HEK293 (cell line): ENCODE measurements at regions not wholly inside any gene's neighbourhood (a gene's known extent, or its start where the extent isn't known, plus 50 kb on each side); places are given as distances from the start of the nearest gene placed in this dataset.

ENCODE experiments used
- CTCF ChIA-PET: fragments of 350-600 bp; formaldehyde crosslinking; extraction: SDS; loops from one replicate; lab custom pipeline; 2021; ENCODE audit warnings: antibody characterized with exemption; lab: Yijun Ruan, JAX
- POLR2A ChIA-PET: fragments of 300-600 bp; formaldehyde crosslinking; extraction: SDS; loops from one replicate; lab custom pipeline; 2020; ENCODE audit warnings: antibody characterized with exemption, inconsistent platforms; lab: Yijun Ruan, JAX
- H3K27ac ChIP-seq: fragments of 200-500 bp; sonication (Bioruptor generic); 2 replicates; pipeline ENCODE4 v1.5.1; 2014; ENCODE audit warnings: low read depth, low read length, control low read depth, inconsistent platforms; ENCODE audit errors: extremely low read depth
- H3K36me3 ChIP-seq, 2 experiments: fragments of 200-500 bp in 1 of 2; sonication (Bioruptor generic) in 1 of 2; 1 replicate in 1 of 2; 2 replicates in 1 of 2; pipeline ENCODE4 v1.5.1; 2014 to 2017; ENCODE audit warnings: inconsistent platforms in 2 of 2, low read length in 2 of 2; ENCODE audit not compliant: control insufficient read depth in 2 of 2, insufficient read depth in 1 of 2
- H3K4me1 ChIP-seq: fragments of 200-500 bp; sonication (Bioruptor generic); 2 replicates; pipeline ENCODE4 v1.5.1; 2014; ENCODE audit warnings: mild to moderate bottlenecking, low read length, inconsistent platforms; ENCODE audit not compliant: control insufficient read depth, insufficient read depth
- H3K4me3 ChIP-seq: 2 replicates; pipeline ENCODE4 v1.5.1; 2011; ENCODE audit warnings: low read depth, mild to moderate bottlenecking, control low read depth, low read length, moderate library complexity
- H3K9me3 ChIP-seq: fragments of 200-500 bp; sonication (Bioruptor generic); 2 replicates; pipeline ENCODE4 v1.5.1; 2014; ENCODE audit warnings: low read depth, low read length, inconsistent platforms; ENCODE audit not compliant: control insufficient read depth, insufficient read depth
- BCL6B ChIP-seq: fragments of 450-650 bp; formaldehyde crosslinking; IDR thresholded peaks from 2 replicates; pipeline ENCODE4 v1.5.1; 2017; ENCODE audit warnings: missing biosample characterization, missing genetic modification characterization
- CTCF ChIP-seq: fragments of 450-650 bp; formaldehyde crosslinking; IDR thresholded peaks from 2 replicates; pipeline ENCODE4 v1.5.1; 2016; ENCODE audit warnings: missing biosample characterization, missing genetic modification characterization
- HIC1 ChIP-seq: fragments of 450-650 bp; formaldehyde crosslinking; IDR thresholded peaks from 2 replicates; pipeline ENCODE4 v1.5.1; 2016; ENCODE audit warnings: missing biosample characterization, missing genetic modification characterization
- IKZF3 ChIP-seq: fragments of 450-650 bp; IDR thresholded peaks from 2 replicates; pipeline ENCODE4 v1.5.0; 2018; ENCODE audit warnings: missing biosample characterization, mild to moderate bottlenecking, missing genetic modification characterization, moderate library complexity
- KLF8 ChIP-seq: fragments of 450-650 bp; formaldehyde crosslinking; IDR thresholded peaks from 2 replicates; pipeline ENCODE4 v1.5.1; 2016; ENCODE audit warnings: missing biosample characterization, missing genetic modification characterization
- MZF1 ChIP-seq: fragments of 450-650 bp; formaldehyde crosslinking; IDR thresholded peaks from 2 replicates; pipeline ENCODE4 v1.5.1; 2017; ENCODE audit warnings: missing biosample characterization, missing genetic modification characterization, borderline replicate concordance
- ZBTB11 ChIP-seq: fragments of 450-650 bp; formaldehyde crosslinking; conservative IDR thresholded peaks from 2 replicates; pipeline ENCODE4 v1.5.1; 2016; ENCODE audit warnings: low read depth, missing biosample characterization, missing genetic modification characterization
- ZFP37 ChIP-seq: fragments of 450-650 bp; formaldehyde crosslinking; IDR thresholded peaks from 2 replicates; pipeline ENCODE4 v1.5.1; 2016; ENCODE audit warnings: missing biosample characterization, missing genetic modification characterization
- ZNF26 ChIP-seq: fragments of 450-650 bp; formaldehyde crosslinking; IDR thresholded peaks from 2 replicates; pipeline ENCODE4 v1.5.1; 2016; ENCODE audit warnings: missing biosample characterization, missing genetic modification characterization
- ZNF292 ChIP-seq: fragments of 450-650 bp; formaldehyde crosslinking; IDR thresholded peaks from 2 replicates; pipeline ENCODE4 v1.5.1; 2016; ENCODE audit warnings: low read depth, missing biosample characterization, missing genetic modification characterization, borderline replicate concordance
- ZNF530 ChIP-seq: fragments of 450-650 bp; formaldehyde crosslinking; IDR thresholded peaks from 2 replicates; pipeline ENCODE4 v1.5.1; 2016; ENCODE audit warnings: low read depth, missing biosample characterization, missing genetic modification characterization
- ZNF548 ChIP-seq: fragments of 450-650 bp; formaldehyde crosslinking; IDR thresholded peaks from 2 replicates; pipeline ENCODE4 v1.5.1; 2016; ENCODE audit warnings: missing biosample characterization, missing genetic modification characterization
- ZNF560 ChIP-seq: fragments of 450-650 bp; formaldehyde crosslinking; IDR thresholded peaks from 2 replicates; pipeline ENCODE4 v1.5.1; 2017; ENCODE audit warnings: missing biosample characterization, missing genetic modification characterization, borderline replicate concordance
- ZNF580 ChIP-seq: fragments of 450-650 bp; formaldehyde crosslinking; IDR thresholded peaks from 2 replicates; pipeline ENCODE4 v1.5.1; 2016; ENCODE audit warnings: missing biosample characterization, missing genetic modification characterization
- ZNF701 ChIP-seq: fragments of 450-650 bp; formaldehyde crosslinking; IDR thresholded peaks from 2 replicates; pipeline ENCODE4 v1.5.1; 2016; ENCODE audit warnings: missing biosample characterization, missing genetic modification characterization
- ZNF785 ChIP-seq: fragments of 450-650 bp; formaldehyde crosslinking; IDR thresholded peaks from 2 replicates; pipeline ENCODE4 v1.5.1; 2016; ENCODE audit warnings: missing biosample characterization, missing genetic modification characterization
- ZNF830 ChIP-seq: fragments of 450-650 bp; IDR thresholded peaks from 2 replicates; pipeline ENCODE4 v1.5.0; 2018; ENCODE audit warnings: missing biosample characterization, missing genetic modification characterization, low read depth, mild to moderate bottlenecking, moderate library complexity
- ZSCAN4 ChIP-seq: fragments of 450-650 bp; formaldehyde crosslinking; IDR thresholded peaks from 2 replicates; pipeline ENCODE4 v1.5.1; 2017; ENCODE audit warnings: missing biosample characterization, missing genetic modification characterization

- Histone ChIP-seq H3K4me1 (no peaks in the 10 kb centered on the region), H3K4me3 (no peak overlapping the region), H3K27ac (no peak overlapping the region), H3K36me3 (no peaks in the 10 kb centered on the region), H3K9me3 (no peaks in the 10 kb centered on the region)
- POLR2A ChIA-PET: no interaction called here
- no peak for TF ChIP-seq ZNF292
- no peak for TF ChIP-seq ZSCAN4 (tag by site-specific recombination)
- no peak for TF ChIP-seq ZNF701
- TF ChIP-seq IKZF3 (tag by site-specific recombination): no peak
- no peak for TF ChIP-seq BCL6B
- CTCF ChIA-PET: no interaction called here
Observed at GRCh38 chr5:57853929-57854697, 371.5 kb upstream of the ACTBL2 start.

DNA sequence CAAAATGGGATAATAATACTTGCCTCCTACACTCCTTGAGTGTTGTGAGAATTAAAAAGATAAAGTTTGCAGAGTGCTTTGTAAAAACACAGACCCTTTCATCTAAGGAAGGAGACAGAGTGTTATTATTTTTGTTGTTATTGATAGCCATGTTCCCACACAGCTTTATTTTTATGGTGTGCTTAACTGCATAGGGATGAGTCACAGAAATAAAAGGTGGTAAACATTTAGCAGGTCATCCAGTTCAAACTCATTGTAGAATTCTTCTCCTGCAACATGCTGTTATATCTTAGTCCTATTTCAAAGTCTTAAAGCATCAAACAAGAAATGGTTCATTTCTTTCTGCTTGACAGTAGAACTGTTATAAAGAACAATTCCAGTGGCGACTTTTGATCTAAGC, 367.5 kb upstream of the ACTBL2 start:
- no peak overlapping the region for H3K27ac ChIP-seq
- TF ChIP-seq ZNF785 (tag by site-specific recombination): no peak
- no peak for TF ChIP-seq ZNF530
- TF ChIP-seq MZF1 (tag by site-specific recombination): no peak
- no peak overlapping the region for H3K4me3 ChIP-seq
- no peaks in the 10 kb centered on the region for H3K9me3 ChIP-seq
- no peaks in the 10 kb centered on the region for H3K36me3 ChIP-seq
- no peaks in the 10 kb centered on the region for H3K4me1 ChIP-seq
- ChIA-PET CTCF (interaction anchor here (0.6 kb wide), 1 partner anchor 26 kb away, joined by 3 read pairs; no protein-coding TSS in a partner anchor), POLR2A (no interaction called here)

DNA sequence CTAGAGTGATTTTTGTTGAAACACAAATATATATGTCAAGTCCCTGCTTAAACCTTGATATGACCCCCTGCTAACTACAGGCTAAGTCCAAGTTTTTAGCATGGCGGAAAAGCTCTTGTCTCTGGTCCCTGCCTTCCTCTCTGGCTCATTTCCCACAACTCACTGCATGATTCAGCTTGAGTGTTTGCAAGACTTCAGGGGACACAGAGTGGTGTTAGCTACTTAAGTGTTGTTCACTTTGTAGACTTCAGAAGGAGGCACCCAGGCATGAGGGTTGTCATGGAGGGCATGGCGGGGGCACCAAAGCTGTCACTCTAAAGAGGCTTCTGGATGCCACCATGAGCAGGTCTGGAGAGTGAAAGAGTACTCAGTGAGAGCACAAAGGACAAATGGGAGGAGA, 362.4 kb upstream of the ACTBL2 start:
- POLR2A ChIA-PET: no interaction called here
- Histone ChIP-seq H3K4me3 (no peak overlapping the region), H3K36me3 (no peaks in the 10 kb centered on the region), H3K4me1 (no peaks in the 10 kb centered on the region), H3K9me3 (no peaks in the 10 kb centered on the region), H3K27ac (no peak overlapping the region)
- CTCF ChIA-PET: no interaction called here
- TF ChIP-seq ZNF26 (tag by site-specific recombination) (no peak), ZNF580 (tag by site-specific recombination) (no peak), ZNF548 (tag by site-specific recombination) (no peak), HIC1 (tag by site-specific recombination) (no peak), ZNF830 (tag by site-specific recombination) (no peak), CTCF (tag by site-specific recombination) (no peak), ZNF560 (tag by site-specific recombination) (no peak), KLF8 (tag by site-specific recombination) (no peak), ZBTB11 (tag by site-specific recombination) (no peak), ZFP37 (no peak)
- TF ChIP-seq, all 188 proteins: peak for 0
